ENCODE measurements at regions not wholly inside any gene's neighbourhood (a gene's known extent, or its start where the extent isn't known, plus 50 kb on each side); places are given as distances from the start of the nearest gene placed in this dataset.

DNA sequence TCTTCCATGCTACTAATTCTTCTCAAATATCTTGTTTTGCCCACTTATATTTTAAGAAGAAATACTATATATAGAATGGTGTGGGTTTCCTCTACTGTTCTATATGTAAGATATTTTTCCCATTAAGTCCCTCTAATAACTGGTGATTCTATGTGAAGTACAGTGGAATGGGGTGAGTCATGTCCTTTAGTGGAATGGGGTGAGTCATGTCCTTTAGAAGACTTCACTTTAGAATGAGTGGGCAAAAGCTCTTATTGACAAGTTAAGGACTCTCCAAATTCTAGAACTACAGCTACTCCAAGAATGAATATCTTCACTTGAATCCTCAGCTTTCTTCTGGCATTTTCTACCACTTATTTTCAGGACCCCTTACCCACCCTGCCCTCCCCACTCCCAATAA, 349.9 kb downstream of the ETNK1 start:
- H3K4me1 ChIP-seq (ENCODE audit: control insufficient read depth in 4 of 4, insufficient read depth in 4 of 4, low read length in 3 of 4), result no peaks in the 10 kb centered on the region
- no peaks in the 10 kb centered on the region for H3K9me3 ChIP-seq (ENCODE audit: control insufficient read depth in 4 of 4, low read length in 3 of 4)
- H3K9ac ChIP-seq (ENCODE audit: low read depth in 1 of 2, low read length in 2 of 2), result no peak overlapping the region
- H3K4me3 ChIP-seq (ENCODE audit: low read depth in 1 of 3, low read length in 3 of 3), result no peak overlapping the region
- TF ChIP-seq, protein P1, sequence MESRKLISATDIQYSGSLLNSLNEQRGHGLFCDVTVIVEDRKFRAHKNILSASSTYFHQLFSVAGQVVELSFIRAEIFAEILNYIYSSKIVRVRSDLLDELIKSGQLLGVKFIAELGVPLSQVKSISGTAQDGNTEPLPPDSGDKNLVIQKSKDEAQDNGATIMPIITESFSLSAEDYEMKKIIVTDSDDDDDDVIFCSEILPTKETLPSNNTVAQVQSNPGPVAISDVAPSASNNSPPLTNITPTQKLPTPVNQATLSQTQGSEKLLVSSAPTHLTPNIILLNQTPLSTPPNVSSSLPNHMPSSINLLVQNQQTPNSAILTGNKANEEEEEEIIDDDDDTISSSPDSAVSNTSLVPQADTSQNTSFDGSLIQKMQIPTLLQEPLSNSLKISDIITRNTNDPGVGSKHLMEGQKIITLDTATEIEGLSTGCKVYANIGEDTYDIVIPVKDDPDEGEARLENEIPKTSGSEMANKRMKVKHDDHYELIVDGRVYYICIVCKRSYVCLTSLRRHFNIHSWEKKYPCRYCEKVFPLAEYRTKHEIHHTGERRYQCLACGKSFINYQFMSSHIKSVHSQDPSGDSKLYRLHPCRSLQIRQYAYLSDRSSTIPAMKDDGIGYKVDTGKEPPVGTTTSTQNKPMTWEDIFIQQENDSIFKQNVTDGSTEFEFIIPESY (IDR thresholded peaks at IDR 0.05), result no peak
- TF ChIP-seq, protein P2, sequence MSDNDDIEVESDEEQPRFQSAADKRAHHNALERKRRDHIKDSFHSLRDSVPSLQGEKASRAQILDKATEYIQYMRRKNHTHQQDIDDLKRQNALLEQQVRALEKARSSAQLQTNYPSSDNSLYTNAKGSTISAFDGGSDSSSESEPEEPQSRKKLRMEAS (IDR thresholded peaks at IDR 0.05), result no peak
- no peak for TF ChIP-seq GABPA (IDR thresholded peaks at IDR 0.05 in 1 of 2, conservative IDR thresholded peaks at IDR 0.05 in 1 of 2)
- no peak for TF ChIP-seq FOXA1 (IDR thresholded peaks at IDR 0.05)
- TF ChIP-seq YY1 (IDR thresholded peaks at IDR 0.05), result no peak
- no peak for TF ChIP-seq HNF4G (IDR thresholded peaks at IDR 0.05)
- TF ChIP-seq SP1 (IDR thresholded peaks at IDR 0.05), result no peak
- TF ChIP-seq, protein P3, sequence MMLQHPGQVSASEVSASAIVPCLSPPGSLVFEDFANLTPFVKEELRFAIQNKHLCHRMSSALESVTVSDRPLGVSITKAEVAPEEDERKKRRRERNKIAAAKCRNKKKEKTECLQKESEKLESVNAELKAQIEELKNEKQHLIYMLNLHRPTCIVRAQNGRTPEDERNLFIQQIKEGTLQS (IDR thresholded peaks at IDR 0.05), result no peak
- TF ChIP-seq HNF4A (conservative IDR thresholded peaks at IDR 0.05), result no peak
- DNase-seq (ENCODE audit: low spot score), result no peak
- H3K27ac ChIP-seq (ENCODE audit: low read depth in 1 of 2, low read length in 2 of 2), result no peak overlapping the region
- no peaks in the 10 kb centered on the region for H3K27me3 ChIP-seq (ENCODE audit: control insufficient read depth in 4 of 4, insufficient read depth in 4 of 4, low read length in 3 of 4)
- H3K36me3 ChIP-seq (ENCODE audit: control insufficient read depth in 4 of 4, insufficient read depth in 3 of 4, low read depth in 1 of 4, low read length in 3 of 4), result no peaks in the 10 kb centered on the region

DNA sequence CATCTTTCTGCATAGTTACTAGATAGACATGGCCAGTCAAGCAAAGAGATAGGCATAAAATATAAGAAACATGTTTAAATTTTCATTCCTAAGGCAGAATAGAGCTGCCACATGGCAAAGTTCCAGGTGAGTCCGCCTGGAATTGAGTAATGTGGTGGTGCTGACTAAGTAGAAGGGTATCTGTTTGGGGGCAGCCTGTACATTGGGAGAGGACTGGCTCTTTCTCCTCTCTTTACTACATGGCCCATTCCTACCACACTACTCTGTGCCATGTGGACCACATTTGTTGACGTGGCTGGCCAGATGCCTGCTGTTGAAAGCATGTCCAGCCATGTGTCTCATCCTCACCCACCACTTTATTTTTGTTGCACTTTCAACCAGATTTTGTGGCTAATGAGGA, 354.0 kb downstream of the ETNK1 start:
- no peak overlapping the region for H3K27ac ChIP-seq (ENCODE audit: low read depth in 1 of 2, low read length in 2 of 2)
- 83% methylated on average over 2 of the region's 2 CpGs for WGBS
- no peaks in the 10 kb centered on the region for H3K27me3 ChIP-seq (ENCODE audit: control insufficient read depth in 4 of 4, insufficient read depth in 4 of 4, low read length in 3 of 4)
- no peak overlapping the region for H3K4me3 ChIP-seq (ENCODE audit: low read depth in 1 of 3, low read length in 3 of 3)
- TF ChIP-seq YY1 (IDR thresholded peaks at IDR 0.05), result no peak
- no peak for TF ChIP-seq GABPA (IDR thresholded peaks at IDR 0.05 in 1 of 2, conservative IDR thresholded peaks at IDR 0.05 in 1 of 2)
- TF ChIP-seq, protein P2 (IDR thresholded peaks at IDR 0.05), result no peak
- TF ChIP-seq TAF1 (conservative IDR thresholded peaks at IDR 0.05), result no peak
- no peak for TF ChIP-seq HNF4A (conservative IDR thresholded peaks at IDR 0.05)
- TF ChIP-seq SP1 (IDR thresholded peaks at IDR 0.05), result no peak
- TF ChIP-seq EGR1 (IDR thresholded peaks at IDR 0.05; ENCODE audit: low read depth in 2 of 2), result no peak
- no peak for TF ChIP-seq RAD21 (IDR thresholded peaks at IDR 0.05)
- TF ChIP-seq, protein P4, sequence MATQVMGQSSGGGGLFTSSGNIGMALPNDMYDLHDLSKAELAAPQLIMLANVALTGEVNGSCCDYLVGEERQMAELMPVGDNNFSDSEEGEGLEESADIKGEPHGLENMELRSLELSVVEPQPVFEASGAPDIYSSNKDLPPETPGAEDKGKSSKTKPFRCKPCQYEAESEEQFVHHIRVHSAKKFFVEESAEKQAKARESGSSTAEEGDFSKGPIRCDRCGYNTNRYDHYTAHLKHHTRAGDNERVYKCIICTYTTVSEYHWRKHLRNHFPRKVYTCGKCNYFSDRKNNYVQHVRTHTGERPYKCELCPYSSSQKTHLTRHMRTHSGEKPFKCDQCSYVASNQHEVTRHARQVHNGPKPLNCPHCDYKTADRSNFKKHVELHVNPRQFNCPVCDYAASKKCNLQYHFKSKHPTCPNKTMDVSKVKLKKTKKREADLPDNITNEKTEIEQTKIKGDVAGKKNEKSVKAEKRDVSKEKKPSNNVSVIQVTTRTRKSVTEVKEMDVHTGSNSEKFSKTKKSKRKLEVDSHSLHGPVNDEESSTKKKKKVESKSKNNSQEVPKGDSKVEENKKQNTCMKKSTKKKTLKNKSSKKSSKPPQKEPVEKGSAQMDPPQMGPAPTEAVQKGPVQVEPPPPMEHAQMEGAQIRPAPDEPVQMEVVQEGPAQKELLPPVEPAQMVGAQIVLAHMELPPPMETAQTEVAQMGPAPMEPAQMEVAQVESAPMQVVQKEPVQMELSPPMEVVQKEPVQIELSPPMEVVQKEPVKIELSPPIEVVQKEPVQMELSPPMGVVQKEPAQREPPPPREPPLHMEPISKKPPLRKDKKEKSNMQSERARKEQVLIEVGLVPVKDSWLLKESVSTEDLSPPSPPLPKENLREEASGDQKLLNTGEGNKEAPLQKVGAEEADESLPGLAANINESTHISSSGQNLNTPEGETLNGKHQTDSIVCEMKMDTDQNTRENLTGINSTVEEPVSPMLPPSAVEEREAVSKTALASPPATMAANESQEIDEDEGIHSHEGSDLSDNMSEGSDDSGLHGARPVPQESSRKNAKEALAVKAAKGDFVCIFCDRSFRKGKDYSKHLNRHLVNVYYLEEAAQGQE (IDR thresholded peaks at IDR 0.05), result no peak
- TF ChIP-seq, protein P1 (IDR thresholded peaks at IDR 0.05), result no peak
- no peak for TF ChIP-seq HNF4G (IDR thresholded peaks at IDR 0.05)
- no peak for TF ChIP-seq RXRA (IDR thresholded peaks at IDR 0.05)
- TF ChIP-seq, protein P3 (IDR thresholded peaks at IDR 0.05), result no peak
- TF ChIP-seq FOXA1 (IDR thresholded peaks at IDR 0.05), result no peak
- TF ChIP-seq FOXA2 (IDR thresholded peaks at IDR 0.05), result no peak
- no peak for TF ChIP-seq NR2F2 (IDR thresholded peaks at IDR 0.05)
- TF ChIP-seq, protein P5, sequence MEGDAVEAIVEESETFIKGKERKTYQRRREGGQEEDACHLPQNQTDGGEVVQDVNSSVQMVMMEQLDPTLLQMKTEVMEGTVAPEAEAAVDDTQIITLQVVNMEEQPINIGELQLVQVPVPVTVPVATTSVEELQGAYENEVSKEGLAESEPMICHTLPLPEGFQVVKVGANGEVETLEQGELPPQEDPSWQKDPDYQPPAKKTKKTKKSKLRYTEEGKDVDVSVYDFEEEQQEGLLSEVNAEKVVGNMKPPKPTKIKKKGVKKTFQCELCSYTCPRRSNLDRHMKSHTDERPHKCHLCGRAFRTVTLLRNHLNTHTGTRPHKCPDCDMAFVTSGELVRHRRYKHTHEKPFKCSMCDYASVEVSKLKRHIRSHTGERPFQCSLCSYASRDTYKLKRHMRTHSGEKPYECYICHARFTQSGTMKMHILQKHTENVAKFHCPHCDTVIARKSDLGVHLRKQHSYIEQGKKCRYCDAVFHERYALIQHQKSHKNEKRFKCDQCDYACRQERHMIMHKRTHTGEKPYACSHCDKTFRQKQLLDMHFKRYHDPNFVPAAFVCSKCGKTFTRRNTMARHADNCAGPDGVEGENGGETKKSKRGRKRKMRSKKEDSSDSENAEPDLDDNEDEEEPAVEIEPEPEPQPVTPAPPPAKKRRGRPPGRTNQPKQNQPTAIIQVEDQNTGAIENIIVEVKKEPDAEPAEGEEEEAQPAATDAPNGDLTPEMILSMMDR (IDR thresholded peaks at IDR 0.05; ENCODE audit: low read depth, low read length, missing input control), result no peak
- TF ChIP-seq JUND (IDR thresholded peaks at IDR 0.05), result no peak
- H3K4me1 ChIP-seq (ENCODE audit: control insufficient read depth in 4 of 4, insufficient read depth in 4 of 4, low read length in 3 of 4), result no peaks in the 10 kb centered on the region
- no peaks in the 10 kb centered on the region for H3K9me3 ChIP-seq (ENCODE audit: control insufficient read depth in 4 of 4, low read length in 3 of 4)
- no peak for DNase-seq (ENCODE audit: low spot score)
- H3K36me3 ChIP-seq (ENCODE audit: control insufficient read depth in 4 of 4, insufficient read depth in 3 of 4, low read depth in 1 of 4, low read length in 3 of 4), result no peaks in the 10 kb centered on the region
- no peak overlapping the region for H3K9ac ChIP-seq (ENCODE audit: low read depth in 1 of 2, low read length in 2 of 2)

Measured in liver (tissue), 8 donors.